SU-DHL-6 (cell line): ENCODE measurements at regions not wholly inside any gene's neighbourhood (a gene's known extent, or its start where the extent isn't known, plus 50 kb on each side); places are given as distances from the start of the nearest gene placed in this dataset.

Experiments used
- H2AFZ ChIP-seq: fragments of 200-600 bp; sonication (generic); 2 replicates; pipeline ENCODE4 v1.6.1; 2014; ENCODE audit warnings: low read depth, mild to moderate bottlenecking, moderate library complexity, mixed read lengths, antibody characterized with exemption, low read length; ENCODE audit not compliant: severe bottlenecking
- H3F3A ChIP-seq: fragments of 200-600 bp; shearing (Covaris generic); 2 replicates; pipeline ENCODE4 v1.6.0; 2016; ENCODE audit warnings: antibody characterized with exemption, mild to moderate bottlenecking; ENCODE audit not compliant: insufficient read depth
- H3K27ac ChIP-seq: fragments of 200-600 bp; sonication (generic); 2 replicates; pipeline ENCODE4 v1.5.1; 2016; ENCODE audit warnings: low read depth, mild to moderate bottlenecking, low read length, moderate library complexity, mixed read lengths
- H3K27me3 ChIP-seq: fragments of 200-600 bp; sonication (generic), shearing (Covaris generic); 2 replicates; pipeline ENCODE4 v1.6.0; 2014; ENCODE audit warnings: mild to moderate bottlenecking, low read length
- H3K36me3 ChIP-seq: fragments of 200-600 bp; sonication (generic); 2 replicates; pipeline ENCODE4 v1.6.1; 2014; ENCODE audit warnings: mild to moderate bottlenecking, low read length, mixed read lengths
- H3K4me2 ChIP-seq: fragments of 300-600, 200-600 bp; shearing (Covaris generic), sonication (generic); 2 replicates; pipeline ENCODE4 v1.6.0; 2014; ENCODE audit warnings: low read length, low read depth, mild to moderate bottlenecking; ENCODE audit not compliant: poor library complexity, severe bottlenecking
- H3K4me3 ChIP-seq: fragments of 200-600 bp; sonication (generic); 2 replicates; pipeline ENCODE4 v1.5.1; 2014; ENCODE audit warnings: antibody characterized with exemption, low read length, mild to moderate bottlenecking, mixed read lengths; ENCODE audit not compliant: insufficient read depth, poor library complexity, severe bottlenecking
- H3K79me2 ChIP-seq: fragments of 200-600 bp; sonication (generic); 2 replicates; pipeline ENCODE4 v1.6.1; 2014; ENCODE audit warnings: mild to moderate bottlenecking, low read length, moderate library complexity; ENCODE audit not compliant: insufficient read depth
- H3K9ac ChIP-seq: fragments of 200-600 bp; sonication (generic); 2 replicates; pipeline ENCODE4 v1.7.0; 2014; ENCODE audit warnings: mild to moderate bottlenecking, low read length
- H3K9me2 ChIP-seq: fragments of 200-600 bp; sonication (generic); replicated peaks from 2 replicates; pipeline ENCODE4 v1.6.1; 2014; ENCODE audit warnings: low read length; ENCODE audit not compliant: insufficient read depth
- H3K9me3 ChIP-seq: fragments of 200-600 bp; sonication (generic); 2 replicates; pipeline ENCODE4 v1.6.1; 2014; ENCODE audit warnings: low read length, mixed read lengths; ENCODE audit not compliant: insufficient read depth
- H4K20me1 ChIP-seq: fragments of 200-600 bp; sonication (generic); 2 replicates; pipeline ENCODE4 v1.6.1; 2014; ENCODE audit warnings: low read depth, mild to moderate bottlenecking, antibody characterized with exemption, low read length, moderate library complexity, mixed read lengths
- CTCF ChIP-seq: fragments of 200-600 bp; sonication (generic); IDR thresholded peaks from one replicate; pipeline ENCODE4 v1.5.1; 2017; ENCODE audit warnings: antibody characterized with exemption, mild to moderate bottlenecking, low read length, moderate library complexity; ENCODE audit not compliant: insufficient read depth, poor library complexity, severe bottlenecking
- EZH2phosphoT487 ChIP-seq: fragments of 200-600 bp; sonication (generic), shearing (Covaris generic); conservative IDR thresholded peaks from 2 replicates; pipeline ENCODE4 v1.6.1; 2018; ENCODE audit warnings: mild to moderate bottlenecking, antibody characterized with exemption, low read length, moderate library complexity, mixed read lengths

GRCh38 chr5:9829621-9830020 lies 199.5 kb upstream of the TAS2R1 start:
- no peaks in the 10 kb centered on the region for H3K9me3 ChIP-seq
- H3K36me3 ChIP-seq: no peaks in the 10 kb centered on the region
- no peak for TF ChIP-seq EZH2phosphoT487
- no peak for TF ChIP-seq CTCF
- H3K9ac ChIP-seq: no peak overlapping the region
- no peaks in the 10 kb centered on the region for H3F3A ChIP-seq
- no peaks in the 10 kb centered on the region for H3K27me3 ChIP-seq
- H3K4me2 ChIP-seq: no peak overlapping the region
- H4K20me1 ChIP-seq: no peaks in the 10 kb centered on the region
- H3K4me3 ChIP-seq: no peak overlapping the region
- H2AFZ ChIP-seq: no peak overlapping the region
- H3K27ac ChIP-seq: no peak overlapping the region
- no peaks in the 10 kb centered on the region for H3K9me2 ChIP-seq
- H3K79me2 ChIP-seq: no peaks in the 10 kb centered on the region

GRCh38 chr5:9820691-9821449 lies 190.7 kb upstream of the TAS2R1 start:
- Histone ChIP-seq H2AFZ (no peak overlapping the region), H3K79me2 (no peaks in the 10 kb centered on the region), H3K9me3 (no peaks in the 10 kb centered on the region), H3K27me3 (no peaks in the 10 kb centered on the region), H3K9me2 (no peaks in the 10 kb centered on the region), H3K27ac (no peak overlapping the region), H3F3A (no peaks in the 10 kb centered on the region), H4K20me1 (no peaks in the 10 kb centered on the region), H3K9ac (no peak overlapping the region), H3K36me3 (no peaks in the 10 kb centered on the region), H3K4me2 (no peak overlapping the region), H3K4me3 (no peak overlapping the region)
- TF ChIP-seq CTCF: no peak
- no peak for TF ChIP-seq EZH2phosphoT487

GRCh38 chr5:9818340-9818845 lies 188.2 kb upstream of the TAS2R1 start:
- H2AFZ ChIP-seq: no peak overlapping the region
- no peak for TF ChIP-seq EZH2phosphoT487
- no peak for TF ChIP-seq CTCF
- H3K27me3 ChIP-seq: no peaks in the 10 kb centered on the region
- no peaks in the 10 kb centered on the region for H3K9me3 ChIP-seq
- no peak overlapping the region for H3K27ac ChIP-seq
- no peak overlapping the region for H3K9ac ChIP-seq
- no peaks in the 10 kb centered on the region for H3K36me3 ChIP-seq
- H4K20me1 ChIP-seq: no peaks in the 10 kb centered on the region
- no peaks in the 10 kb centered on the region for H3K79me2 ChIP-seq
- H3F3A ChIP-seq: no peaks in the 10 kb centered on the region
- H3K4me2 ChIP-seq: no peak overlapping the region
- H3K9me2 ChIP-seq: no peaks in the 10 kb centered on the region
- no peak overlapping the region for H3K4me3 ChIP-seq
